Mucosa of descending colon (tissue), 3 donors: ENCODE measurements at regions not wholly inside any gene's neighbourhood (a gene's known extent, or its start where the extent isn't known, plus 50 kb on each side); places are given as distances from the start of the nearest gene placed in this dataset.

Source experiments
- ATAC-seq: fragments of 200-7000 bp; cut with Tn5 transposase; one replicate; pipeline ENCODE4 v1.9.1; 2020; ENCODE audit warnings: mild to moderate bottlenecking, moderate library complexity
- DNase-seq, 3 donors: peaks; one replicate each; pipeline ENCODE4 v3.0.0-alpha.2; 2020
- H3K36me3 ChIP-seq: fragments of 200-600 bp; one replicate; pipeline ENCODE4 v1.8.0; 2021; ENCODE audit warnings: low read depth, mild to moderate bottlenecking
- H3K4me1 ChIP-seq: fragments of 200-600 bp; one replicate; pipeline ENCODE4 v1.8.0; 2021; ENCODE audit warnings: low read depth, mild to moderate bottlenecking
- H3K4me3 ChIP-seq: fragments of 200-600 bp; one replicate; pipeline ENCODE4 v1.8.0; 2021; ENCODE audit warnings: mild to moderate bottlenecking
- H3K9me3 ChIP-seq: fragments of 200-600 bp; one replicate; pipeline ENCODE4 v1.8.0; 2021; ENCODE audit warnings: mild to moderate bottlenecking
- CTCF ChIP-seq: fragments of 200-600 bp; IDR thresholded peaks from one replicate; pipeline ENCODE4 v1.8.0; 2022; ENCODE audit warnings: antibody characterized with exemption, mild to moderate bottlenecking
- intact Hi-C, 2 donors: fragments of 100-400 bp; cut with DNase I in 1 of 2; cut with micrococcal nuclease in 1 of 2; formaldehyde crosslinking; loops; one replicate each; pipeline versions ENCODE4 v1.11.0 to v1.11.1; 2022; cut with DNase I, micrococcal nuclease
- donor health status: DM: no; HTN: no; CAD: no; lungs with moderate emphysema.
- donor health status: DM: no; HTN: no; CAD: no.
- donor health status: DM: no; HTN: yes; CAD: no.

- intact Hi-C loops = no loop called here
- TF ChIP-seq CTCF = no peak
- Histone ChIP-seq H3K9me3 (no peaks in the 10 kb centered on the region), H3K4me1 (peaks cover 26% of the 10 kb centered on the region), H3K4me3 (no peak overlapping the region), H3K36me3 (no peaks in the 10 kb centered on the region)
- ATAC-seq = peak; percentile 73
- peak; percentile 60 to 95 (median 77) for DNase-seq
These were observed 319.7 kb upstream of the SP4 start for GRCh38 chr7:21108182-21108581.

GRCh38 chr7:21113609-21114415 is 314.1 kb upstream of the SP4 start:
- no peak overlapping the region for H3K4me3 ChIP-seq
- H3K4me1 ChIP-seq = no peaks in the 10 kb centered on the region
- no peaks in the 10 kb centered on the region for H3K36me3 ChIP-seq
- ATAC-seq = no peak
- H3K9me3 ChIP-seq = no peaks in the 10 kb centered on the region
- DNase-seq = no peak
- intact Hi-C loops = no loop called here
- TF ChIP-seq CTCF = no peak

- no peaks in the 10 kb centered on the region for H3K4me1 ChIP-seq
- DNase-seq = no peak
These were observed 304.3 kb upstream of the SP4 start for GRCh38 chr7:21123586-21123985.

GRCh38 chr7:21125297-21125696 is 302.6 kb upstream of the SP4 start:
- H3K36me3 ChIP-seq = no peaks in the 10 kb centered on the region
- no peak overlapping the region for H3K4me3 ChIP-seq
- no peak for ATAC-seq
- no peak for TF ChIP-seq CTCF
- intact Hi-C loops = no loop called here
- H3K4me1 ChIP-seq = no peaks in the 10 kb centered on the region
- H3K9me3 ChIP-seq = no peaks in the 10 kb centered on the region
- no peak for DNase-seq

More at GRCh38 chr7:21123586-21123985, 304.3 kb upstream of the SP4 start:
- no peak overlapping the region for H3K4me3 ChIP-seq
- no peaks in the 10 kb centered on the region for H3K36me3 ChIP-seq
- TF ChIP-seq CTCF = no peak
- no peak for ATAC-seq
- no peaks in the 10 kb centered on the region for H3K9me3 ChIP-seq
- intact Hi-C loops = no loop called here

- Histone ChIP-seq H3K9me3 (no peaks in the 10 kb centered on the region), H3K36me3 (no peaks in the 10 kb centered on the region), H3K4me1 (no peaks in the 10 kb centered on the region), H3K4me3 (no peak overlapping the region)
- no peak for DNase-seq
- no peak for ATAC-seq
- intact Hi-C loops = no loop called here
- no peak for TF ChIP-seq CTCF
These were observed 299.6 kb upstream of the SP4 start for GRCh38 chr7:21128062-21128817.
